ENCODE measurements at regions not wholly inside any gene's neighbourhood (a gene's known extent, or its start where the extent isn't known, plus 50 kb on each side); places are given as distances from the start of the nearest gene placed in this dataset.

- TF ChIP-seq POLR2AphosphoS5 (IDR thresholded peaks at IDR 0.05) (no peak), CTCF (IDR thresholded peaks at IDR 0.05) (no peak)
Measured at GRCh38 chr5:51487952-51488351, 104.7 kb downstream of the ISL1 start.
